Stimulated activated CD8-positive, alpha-beta memory T cell treated with anti-CD3 and anti-CD28 coated beads, Interleukin-4, amount 100 ng/mL, for 4 hours (primary cell): ENCODE measurements at regions not wholly inside any gene's neighbourhood (a gene's known extent, or its start where the extent isn't known, plus 50 kb on each side); places are given as distances from the start of the nearest gene placed in this dataset.
"Not testable (repeated sequence)": the region's sequence is repeated elsewhere in the genome, so short reads cannot be mapped to it uniquely, and the experiment has no call there.

ENCODE experiments used
- DNase-seq, 2 donors: peaks; one replicate each; pipeline ENCODE4 v3.0.0-alpha.2; 2020; ENCODE audit warnings: low read depth in 2 of 2, low spot score in 1 of 2

- no peak for DNase-seq
Observed at GRCh38 chr15:92821491-92822116, 78.5 kb upstream of the CHD2 start.

GRCh38 chr15:92822216-92823144, 77.6 kb upstream of the CHD2 start:
- DNase-seq = no peak

- DNase-seq = no peak
Observed at GRCh38 chr15:92825985-92826384, 74.1 kb upstream of the CHD2 start.

GRCh38 chr15:92827991-92828390, 72.1 kb upstream of the CHD2 start:
- DNase-seq = not testable (repeated sequence)

GRCh38 chr15:92829875-92830274, 70.2 kb upstream of the CHD2 start:
- DNase-seq = no peak

GRCh38 chr15:92831336-92831654, 68.8 kb upstream of the CHD2 start:
- DNase-seq = no peak

GRCh38 chr15:92831655-92832328, 68.3 kb upstream of the CHD2 start:
- DNase-seq = peak; percentile 68 to 79

- DNase-seq = no peak
Observed at GRCh38 chr15:92833106-92833433, 67.1 kb upstream of the CHD2 start.

GRCh38 chr15:92833493-92834271, 66.4 kb upstream of the CHD2 start:
- DNase-seq = no peak

GRCh38 chr15:92839696-92840095, 60.4 kb upstream of the CHD2 start:
- no peak for DNase-seq

- no peak for DNase-seq
Observed at GRCh38 chr15:92840149-92840548, 60.0 kb upstream of the CHD2 start.

- DNase-seq = no peak
Observed at GRCh38 chr15:92843326-92843725, 56.8 kb upstream of the CHD2 start.

- DNase-seq = no peak
Observed at GRCh38 chr15:92843814-92844213, 56.3 kb upstream of the CHD2 start.

GRCh38 chr15:92845126-92845508, 55.0 kb upstream of the CHD2 start:
- DNase-seq = no peak

GRCh38 chr15:92846741-92847140, 53.4 kb upstream of the CHD2 start:
- DNase-seq = no peak

GRCh38 chr15:92847841-92848240, 52.3 kb upstream of the CHD2 start:
- no peak for DNase-seq

- DNase-seq = no peak
Observed at GRCh38 chr15:92848464-92848851, 51.7 kb upstream of the CHD2 start.

- DNase-seq = peak in 1 of 2 donors; percentile 10
Observed at GRCh38 chr15:92848852-92849598, 51.1 kb upstream of the CHD2 start.

- DNase-seq = not testable (repeated sequence)
Observed at GRCh38 chr15:92850218-92850617, 49.9 kb upstream of the CHD2 start.
